CD4-positive, alpha-beta T cell treated with Interleukin-21 for 1 hour (primary cell): ENCODE measurements at regions not wholly inside any gene's neighbourhood (a gene's known extent, or its start where the extent isn't known, plus 50 kb on each side); places are given as distances from the start of the nearest gene placed in this dataset.

Experiments used
- DNase-seq: peaks from one replicate; pipeline ENCODE4 v3.0.0-alpha.2; 2020

DNA sequence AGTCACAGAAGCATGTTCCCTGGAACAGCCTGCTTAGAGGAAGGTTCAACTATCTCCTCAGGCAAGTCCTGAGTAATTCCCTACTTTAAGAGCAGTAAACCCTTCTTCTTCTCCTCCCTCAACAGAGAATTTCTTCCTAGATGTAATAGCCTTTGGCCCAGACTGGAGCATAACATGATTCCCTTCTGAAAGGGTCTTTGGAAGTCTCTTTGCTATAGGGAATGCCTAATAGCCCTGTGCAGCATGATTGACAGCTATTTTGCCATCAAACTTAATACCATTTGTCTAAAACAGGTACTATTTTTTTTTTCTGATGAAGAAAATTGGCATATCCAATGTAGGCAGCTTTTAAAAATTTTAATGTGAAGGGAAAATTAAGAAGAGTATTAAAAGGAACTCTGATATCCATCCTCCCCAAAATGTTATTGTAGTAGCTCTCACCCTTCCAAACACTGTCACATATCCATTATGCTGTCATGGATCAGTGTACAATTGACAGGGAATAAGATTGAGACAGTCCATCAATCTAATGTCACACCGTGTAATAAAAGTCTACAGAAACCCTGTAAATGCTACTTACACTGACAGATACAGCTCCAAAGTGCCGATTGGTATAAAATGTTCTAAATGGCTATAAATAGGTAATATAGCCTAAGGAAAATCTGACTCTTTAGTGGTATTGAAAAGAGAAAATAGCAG lies 884.6 kb downstream of the TTLL7 start:
- DNase-seq, result no peak

DNA sequence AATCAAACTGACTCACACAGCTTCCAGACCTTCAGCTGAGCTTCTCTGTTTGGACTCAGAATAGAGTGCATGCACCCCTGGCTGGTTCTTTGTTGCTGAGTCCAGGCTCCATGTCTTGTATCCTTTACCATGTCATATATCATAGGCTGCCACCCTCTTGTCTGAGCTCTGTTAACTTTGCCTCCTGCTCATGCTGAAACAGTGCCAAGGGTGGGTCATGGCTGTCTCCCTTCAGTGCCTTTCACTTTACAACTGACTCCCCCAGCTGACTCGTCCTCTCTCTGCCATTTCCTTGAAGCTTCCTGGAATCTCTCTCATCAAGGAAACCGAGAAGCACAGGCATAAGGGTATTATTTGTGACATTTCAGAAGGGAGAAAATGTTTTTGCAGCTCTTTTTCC lies 885.3 kb downstream of the TTLL7 start:
- no peak for DNase-seq

DNA sequence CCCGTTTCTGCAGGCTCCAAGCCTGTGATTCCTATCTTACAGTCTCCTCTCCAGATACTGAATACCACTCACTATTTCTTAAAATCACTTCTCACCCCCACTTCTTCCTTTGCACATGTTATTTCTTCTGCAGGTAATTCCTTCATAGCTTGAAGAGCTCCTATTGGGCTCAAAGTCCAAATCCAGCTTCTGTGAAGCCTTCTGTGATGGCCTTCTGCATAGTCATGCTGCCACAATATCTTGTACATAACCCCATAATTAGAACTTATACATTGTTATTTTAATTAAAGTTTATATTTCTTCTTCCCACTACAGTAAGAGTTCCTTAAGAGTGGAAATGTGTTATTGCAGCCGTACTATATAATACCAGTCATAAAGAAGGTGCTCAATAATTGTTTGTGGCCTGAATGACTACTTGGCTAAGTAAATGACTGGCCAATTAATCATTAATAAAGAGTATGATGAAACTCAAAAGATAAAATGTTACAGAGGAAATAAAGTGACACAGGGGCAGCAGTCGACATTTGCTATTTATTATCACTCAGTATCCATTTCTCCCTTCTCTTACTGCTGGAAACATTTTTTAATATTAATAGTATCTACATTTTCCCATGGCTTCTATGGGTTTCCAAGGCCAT lies 886.6 kb downstream of the TTLL7 start:
- no peak for DNase-seq

DNA sequence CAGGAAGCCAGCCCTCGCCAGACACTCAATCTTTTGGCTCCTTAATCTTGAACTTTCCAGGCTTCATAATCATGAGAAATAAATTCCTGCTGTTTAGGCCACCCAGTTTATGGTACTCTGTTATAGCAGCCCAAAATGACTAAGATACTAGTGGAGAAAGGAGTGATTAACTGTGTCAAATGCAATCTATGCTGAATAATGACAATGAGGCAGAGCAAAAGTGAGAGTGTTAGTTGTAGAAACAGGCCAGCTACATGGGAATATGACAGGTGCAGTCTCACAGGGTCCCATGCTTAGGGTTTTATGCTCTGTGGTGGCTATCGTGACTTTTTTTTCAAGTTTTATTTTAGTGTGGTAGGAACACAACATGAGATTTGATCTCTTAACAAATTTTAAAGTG lies 888.8 kb downstream of the TTLL7 start:
- DNase-seq, result no peak

DNA sequence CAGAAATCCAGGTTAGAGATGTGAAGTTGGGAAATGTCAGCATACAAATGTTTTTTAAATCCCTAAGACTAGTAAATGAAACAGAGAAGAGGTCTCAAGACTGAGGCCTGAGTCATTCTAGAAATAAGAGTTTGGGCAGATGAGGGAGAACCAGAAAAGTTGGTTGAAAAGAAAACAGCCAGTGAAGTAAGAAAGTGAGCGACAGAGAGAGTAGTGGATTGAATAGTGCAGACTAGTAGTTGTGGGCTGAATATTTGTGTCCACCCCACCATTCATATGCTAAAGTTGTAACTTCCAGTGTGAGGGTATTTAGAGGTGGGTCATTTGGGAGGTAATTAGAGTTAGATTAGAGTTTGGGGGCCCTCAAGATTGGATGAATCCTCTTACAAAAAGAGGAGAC lies 889.2 kb downstream of the TTLL7 start:
- no peak for DNase-seq

DNA sequence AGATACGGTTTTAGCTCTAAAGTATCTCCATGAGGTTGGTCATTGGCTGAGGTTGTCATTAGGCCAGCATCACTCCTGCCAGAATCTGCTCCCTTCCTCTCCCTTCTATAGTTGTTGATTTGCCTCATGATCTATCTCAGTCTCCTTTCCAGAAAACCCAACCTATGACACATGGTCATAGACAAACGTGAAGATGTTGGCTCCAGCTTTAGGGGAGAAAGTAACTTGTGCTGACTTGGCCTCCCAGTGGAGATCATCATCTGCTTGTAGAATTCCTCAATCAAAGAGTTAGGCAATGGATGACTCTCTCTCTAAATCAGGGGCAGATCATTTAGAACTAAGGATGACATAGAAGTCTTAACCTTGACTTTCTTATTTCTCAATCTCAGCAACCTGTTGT lies 894.4 kb downstream of the TTLL7 start:
- DNase-seq, result no peak

DNA sequence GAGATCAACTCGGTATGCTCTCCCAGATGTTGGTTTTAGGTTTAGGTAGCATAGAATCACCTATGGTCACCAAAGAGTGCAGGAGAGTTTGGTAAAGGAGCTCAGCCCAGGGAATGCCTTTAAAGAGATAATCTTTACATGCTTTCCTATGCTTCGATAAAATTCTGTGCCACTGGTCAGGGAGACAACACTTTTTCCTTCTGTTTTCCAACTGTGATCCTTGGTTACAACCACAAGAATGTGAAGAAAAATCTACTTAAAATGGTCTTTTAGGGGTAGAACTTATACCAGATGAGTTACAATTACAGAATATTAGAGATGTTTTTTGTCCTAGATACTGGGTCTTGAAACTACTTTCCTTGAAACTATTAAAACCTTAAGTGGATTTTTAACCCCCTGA lies 895.6 kb downstream of the TTLL7 start:
- DNase-seq, result no peak

DNA sequence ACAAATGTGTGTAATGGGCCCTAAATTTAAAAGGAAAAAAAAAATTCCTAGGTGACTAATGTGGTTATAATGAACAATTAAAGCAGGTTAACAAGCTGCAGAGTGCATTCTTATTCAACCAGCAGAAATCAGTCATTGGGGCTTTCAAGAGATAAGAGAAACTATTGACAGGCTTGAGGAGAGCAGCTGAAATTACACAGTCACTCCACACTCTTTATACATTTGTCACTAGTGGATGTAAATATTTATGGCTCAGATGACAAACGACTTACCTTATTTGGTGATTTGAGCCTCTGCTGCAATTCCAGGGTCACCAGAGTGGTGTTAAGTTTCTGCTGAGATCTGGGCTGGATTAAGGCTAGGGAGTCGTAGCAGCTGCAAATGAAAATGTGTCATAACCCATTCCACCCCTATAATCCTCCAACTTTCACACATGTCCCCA lies 896.3 kb downstream of the TTLL7 start:
- DNase-seq, result no peak

DNA sequence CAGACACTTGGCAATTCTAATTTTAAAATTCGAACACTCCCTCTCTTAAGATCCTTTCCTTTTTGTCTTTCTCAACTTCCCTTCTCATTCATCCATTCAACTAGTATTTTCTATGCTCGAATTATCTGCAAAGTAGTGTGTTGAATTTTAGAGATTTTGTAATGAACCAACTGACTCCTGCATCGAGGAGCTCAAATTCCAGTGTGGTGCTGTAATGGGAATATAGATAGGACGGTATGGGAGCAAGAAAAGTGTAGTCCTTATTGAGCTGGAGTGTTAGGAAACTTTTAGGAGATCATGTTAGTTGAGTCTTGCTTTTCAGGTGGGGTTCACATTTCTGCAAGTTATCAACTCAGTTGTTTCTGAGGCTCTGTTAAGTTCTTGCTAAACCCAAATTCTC lies 897.5 kb downstream of the TTLL7 start:
- no peak for DNase-seq

DNA sequence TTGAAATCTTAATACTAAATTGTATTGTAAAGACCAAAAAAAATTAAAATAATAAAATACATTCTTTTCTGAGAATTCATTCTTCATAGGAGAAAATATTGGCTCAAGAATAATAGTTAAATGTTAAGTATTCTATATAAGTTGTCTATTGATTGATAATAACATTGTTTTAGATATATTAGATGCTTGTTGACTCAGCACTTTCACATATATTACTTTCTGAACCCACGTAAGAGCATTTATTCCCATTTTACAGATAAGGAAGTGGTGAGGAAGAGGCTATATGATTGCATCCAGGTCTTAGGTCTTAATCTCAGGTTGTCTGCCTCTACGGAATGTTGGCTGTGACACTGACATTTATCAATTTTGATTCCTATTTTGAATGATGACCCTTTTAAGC lies 898.8 kb downstream of the TTLL7 start:
- DNase-seq, result no peak

DNA sequence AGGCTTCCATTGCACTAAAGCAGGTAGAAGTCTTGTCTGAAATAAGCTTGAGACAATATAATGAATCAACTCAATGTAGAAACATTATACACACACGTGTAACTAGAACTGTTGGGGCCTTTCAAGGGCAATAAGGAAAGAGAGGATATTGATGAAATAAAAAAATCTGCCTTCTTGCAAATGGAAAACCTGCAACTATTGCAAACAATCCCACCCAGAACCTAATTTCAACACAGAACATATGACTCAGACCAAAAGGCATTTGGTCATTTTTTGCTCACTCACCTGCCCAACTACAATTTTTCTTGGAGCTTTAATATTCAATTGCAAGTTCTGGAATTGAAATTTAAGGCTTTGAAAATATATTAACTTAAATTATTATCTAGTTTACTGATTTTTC lies 900.1 kb downstream of the TTLL7 start:
- no peak for DNase-seq

DNA sequence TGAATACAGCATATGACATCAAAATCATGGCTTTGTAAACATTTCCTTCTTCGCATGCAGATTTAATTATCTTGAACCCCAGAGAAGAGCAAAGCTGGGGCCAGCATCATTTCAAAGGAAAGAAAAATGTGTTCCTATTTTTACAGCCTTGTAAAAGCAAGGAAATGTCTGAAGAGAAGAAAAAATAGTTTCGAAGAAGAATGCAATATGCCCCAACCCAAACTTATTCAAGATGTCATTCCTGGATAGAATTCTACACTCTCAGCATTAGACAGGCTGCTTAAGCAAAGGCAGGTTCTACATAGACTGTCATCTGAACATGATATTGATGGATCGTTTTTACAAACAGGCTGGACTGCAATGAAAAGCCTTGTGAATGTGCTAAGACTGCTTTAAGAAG lies 900.8 kb downstream of the TTLL7 start:
- no peak for DNase-seq

DNA sequence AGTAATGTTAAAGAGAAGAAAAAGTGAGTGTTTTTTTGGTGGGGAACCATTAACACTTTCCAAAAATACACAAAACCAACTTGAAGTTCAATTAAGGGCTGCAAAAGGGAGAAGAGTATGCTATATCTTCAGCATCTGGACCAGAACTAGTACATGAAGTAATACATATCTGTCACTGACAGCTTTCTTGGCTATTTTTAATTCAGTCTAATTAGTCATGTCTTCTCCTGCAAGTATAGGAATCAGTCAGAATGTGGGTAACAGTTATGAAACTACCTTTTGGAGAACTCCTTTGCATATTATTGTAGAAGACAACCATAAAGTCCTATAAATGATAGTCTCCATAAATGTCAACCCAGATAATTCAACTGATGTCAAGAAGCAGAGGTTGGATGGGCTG lies 901.2 kb downstream of the TTLL7 start:
- no peak for DNase-seq

DNA sequence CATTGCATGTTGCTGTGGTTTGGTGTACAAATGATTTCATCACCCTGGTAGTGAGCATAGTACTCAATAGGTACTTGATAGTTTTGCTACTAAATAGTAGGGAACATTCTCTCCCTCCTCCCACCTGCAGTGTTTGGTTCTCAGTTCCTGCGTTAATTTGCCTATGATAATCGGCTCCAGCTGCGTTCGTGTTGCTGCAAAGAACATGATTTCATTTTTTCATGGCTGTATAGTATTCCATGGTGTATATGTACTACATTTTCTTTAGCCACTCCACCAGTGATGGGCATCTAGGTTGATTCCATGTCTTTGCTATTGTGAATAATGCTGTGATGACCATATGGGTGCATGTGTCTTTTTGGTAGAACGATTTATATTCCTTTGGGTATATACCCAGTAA lies 903.4 kb downstream of the TTLL7 start:
- no peak for DNase-seq

DNA sequence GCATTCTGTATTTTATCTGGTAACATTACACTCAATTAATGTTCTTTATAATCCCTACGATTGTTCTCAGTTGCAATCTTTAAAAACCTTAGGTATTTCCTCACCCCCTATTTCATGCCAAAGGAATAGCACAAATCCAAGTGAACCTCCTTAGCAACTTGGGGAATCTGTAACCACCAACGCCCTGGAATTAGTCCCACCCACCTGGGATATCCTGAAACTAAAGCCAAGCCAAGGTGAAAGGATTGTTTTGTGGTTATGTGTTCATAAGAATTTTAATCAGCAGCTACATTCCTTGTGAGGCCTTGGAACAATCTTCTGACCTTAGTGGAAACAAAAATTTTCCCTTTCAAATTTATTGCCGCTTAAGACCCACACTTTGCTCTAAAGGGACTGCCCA lies 908.7 kb downstream of the TTLL7 start:
- no peak for DNase-seq

DNA sequence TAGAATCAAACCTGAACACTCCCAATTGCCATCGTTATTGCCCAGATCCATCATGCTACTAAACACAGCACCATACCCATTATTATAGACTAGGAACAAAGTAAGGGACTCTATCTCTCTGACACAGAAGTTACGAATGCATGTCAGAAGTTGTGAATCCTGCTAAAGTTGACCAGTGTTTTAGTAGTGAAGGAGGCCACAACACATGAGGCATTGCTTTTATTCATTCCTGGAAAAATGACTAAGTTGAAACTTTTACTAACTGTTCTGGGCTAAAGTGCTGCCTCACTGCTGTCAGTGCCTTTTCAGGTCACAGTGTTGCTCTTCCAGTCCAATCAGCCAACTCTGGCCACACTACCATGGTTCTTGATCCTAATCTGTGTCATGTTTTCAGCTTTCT lies 911.1 kb downstream of the TTLL7 start:
- no peak for DNase-seq

DNA sequence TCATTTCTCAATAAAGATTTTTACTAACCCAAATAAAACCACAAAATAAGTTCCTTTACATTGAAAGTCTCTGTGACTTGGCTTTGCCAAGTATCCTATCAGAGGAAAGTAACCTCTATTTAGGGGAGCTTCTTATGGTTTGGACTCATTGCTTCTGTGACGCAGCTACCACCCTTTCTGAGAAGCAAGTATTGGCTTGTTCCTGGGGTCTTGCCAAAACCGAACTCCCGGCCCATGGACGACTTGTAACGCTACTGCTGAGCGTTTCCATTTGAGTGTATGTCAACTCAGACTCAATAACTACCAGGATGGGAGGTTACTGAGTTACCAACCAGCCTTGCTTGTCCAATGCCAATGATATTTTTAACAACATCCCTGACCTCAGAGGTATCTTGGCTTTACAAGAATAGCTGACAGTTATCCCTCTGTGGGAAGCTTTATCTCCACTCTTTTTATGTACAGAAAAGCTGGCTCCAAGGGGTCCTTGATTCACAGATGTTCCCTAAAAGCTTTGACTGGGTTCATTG lies 911.9 kb downstream of the TTLL7 start:
- DNase-seq, result no peak

DNA sequence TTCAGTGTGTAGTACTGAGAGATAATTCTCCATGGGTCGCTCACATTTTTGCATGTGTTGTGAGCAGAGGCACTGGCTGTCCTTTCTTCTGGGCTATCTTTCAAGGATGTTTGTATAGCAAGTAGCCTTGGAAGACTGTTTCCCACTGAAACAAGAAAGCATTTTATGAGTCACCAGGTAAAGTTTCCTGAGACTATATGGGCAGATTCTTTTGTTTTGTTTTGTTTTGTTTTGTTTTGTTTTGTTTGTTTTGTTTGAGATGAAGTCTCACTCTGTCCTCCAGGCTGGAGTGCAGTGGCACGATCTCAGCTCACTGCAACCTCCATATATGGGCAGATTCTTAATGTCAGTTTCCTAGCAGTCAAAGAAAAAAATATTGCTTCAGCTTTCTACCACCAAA lies 912.6 kb downstream of the TTLL7 start:
- DNase-seq, result no peak

DNA sequence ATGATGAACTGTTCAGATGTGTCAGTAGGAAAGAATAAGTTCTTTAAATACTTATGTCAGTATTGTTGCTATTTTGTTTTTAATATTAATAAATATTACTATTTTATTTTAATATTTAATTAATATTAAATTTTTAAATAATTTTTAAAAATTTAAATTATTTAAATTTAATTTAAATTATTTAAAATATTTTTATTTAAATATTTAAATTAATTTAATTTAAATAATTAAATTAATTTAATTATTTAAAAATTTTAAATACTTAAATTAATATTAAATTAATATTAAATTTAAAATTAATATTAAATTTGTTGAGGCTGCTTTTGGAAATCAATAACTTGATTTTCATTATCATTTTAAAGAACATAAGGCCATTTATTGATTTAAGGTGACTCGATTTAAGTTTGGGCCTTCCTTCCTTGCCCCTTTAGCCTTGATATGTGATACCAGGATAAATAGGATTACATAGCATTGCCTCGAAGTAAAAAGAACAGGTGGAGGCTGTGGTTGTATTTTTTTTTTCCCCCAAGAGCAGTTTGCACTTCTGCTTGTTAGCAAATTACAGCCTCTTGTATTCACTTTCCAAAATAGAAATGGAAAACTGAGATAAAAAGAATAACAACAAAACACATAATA lies 915.2 kb downstream of the TTLL7 start:
- DNase-seq, result no peak

DNA sequence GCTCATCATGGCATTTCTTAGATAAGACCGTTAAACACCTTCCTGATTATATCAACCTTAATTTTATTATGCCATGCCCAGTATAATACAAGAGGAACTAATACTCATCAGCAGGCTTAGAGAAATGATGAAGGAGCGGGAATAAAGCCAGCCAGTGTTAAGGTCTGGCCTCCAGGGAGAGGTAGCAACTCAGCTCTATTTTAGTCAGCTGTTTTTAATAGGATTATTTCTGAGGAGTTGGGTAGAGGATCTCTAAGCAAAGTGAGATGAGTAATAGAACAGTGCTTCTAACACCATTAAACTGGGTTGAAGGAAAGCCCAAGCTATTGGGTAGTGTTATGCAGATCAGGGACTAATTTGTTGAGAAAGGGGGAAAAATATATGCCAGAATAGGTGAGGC lies 921.5 kb downstream of the TTLL7 start:
- DNase-seq, result no peak

DNA sequence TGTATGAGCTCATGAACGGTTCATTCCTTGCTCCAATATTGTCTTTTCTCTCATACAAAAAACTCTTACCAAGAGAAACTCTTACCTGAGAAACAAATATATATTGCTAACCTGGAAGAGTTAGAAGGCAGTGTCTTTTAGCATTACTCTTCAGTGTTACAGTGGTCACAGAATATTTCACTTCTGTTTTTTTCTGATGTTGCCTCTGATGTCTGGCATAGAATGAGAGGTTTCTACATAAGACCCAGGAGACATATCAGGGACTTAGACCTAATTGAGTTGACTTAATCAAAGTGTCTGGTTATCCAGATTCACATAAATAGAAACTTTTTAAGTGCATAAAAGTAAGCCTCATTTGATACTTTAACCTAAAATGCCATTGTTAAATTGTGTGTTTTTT lies 923.8 kb downstream of the TTLL7 start:
- no peak for DNase-seq

DNA sequence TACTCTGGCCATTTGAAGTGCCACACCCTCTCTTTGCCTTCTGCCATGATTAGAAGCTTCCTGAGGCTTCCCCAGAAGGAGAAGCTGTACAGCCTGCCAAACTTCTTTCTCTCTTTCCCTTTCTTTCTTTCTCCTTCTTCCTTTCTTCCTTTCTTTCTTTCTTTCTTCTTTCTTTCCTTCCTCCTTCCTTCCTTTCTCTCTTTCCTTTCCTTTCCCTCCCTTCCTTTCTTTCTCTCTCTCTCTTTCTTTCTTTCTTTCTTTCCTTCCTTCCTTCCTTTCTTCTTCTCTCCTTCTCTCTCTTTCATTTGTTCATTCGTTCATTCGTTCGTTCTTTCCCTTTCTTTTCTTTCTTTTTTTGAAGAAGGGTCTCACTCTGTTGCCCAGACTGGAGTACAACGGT lies 931.0 kb downstream of the TTLL7 start:
- DNase-seq, result no peak

DNA sequence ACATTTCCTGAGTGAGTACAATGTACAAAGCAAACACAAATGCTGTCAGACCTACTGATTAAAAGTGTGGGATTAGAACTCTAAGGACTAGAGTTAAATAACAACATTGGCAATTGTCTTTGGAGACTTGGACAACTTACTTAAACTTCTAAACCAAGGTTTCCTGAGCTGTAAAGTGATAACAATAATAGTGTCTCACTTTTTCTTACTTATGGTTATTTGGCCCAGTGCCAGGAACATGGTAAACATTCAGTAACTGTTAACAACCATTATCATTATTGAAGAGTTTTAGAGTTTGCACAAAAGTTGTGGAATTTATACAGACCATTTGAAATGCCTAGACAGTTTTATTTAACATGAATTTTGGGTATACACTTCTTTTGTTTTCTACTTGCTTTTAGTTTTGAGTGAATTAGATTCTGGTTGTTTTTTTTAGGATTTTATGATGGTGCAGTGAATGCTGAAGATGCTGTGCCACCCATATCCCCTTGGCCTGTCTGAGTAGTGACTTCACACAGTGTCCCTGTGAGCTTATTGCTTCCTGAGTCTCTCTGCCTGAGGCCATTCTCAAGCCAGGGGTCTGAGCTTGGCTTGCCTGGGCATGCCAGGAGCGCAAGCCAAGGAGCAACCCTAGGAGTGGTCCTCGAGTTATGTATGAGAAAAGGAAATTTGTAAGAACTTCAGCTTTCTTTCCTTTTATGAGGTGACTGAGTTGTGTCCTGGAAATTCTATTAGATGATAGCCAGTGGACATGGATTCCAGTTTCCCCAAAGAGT lies 932.8 kb downstream of the TTLL7 start:
- DNase-seq, result no peak
